H1 (cell line): ENCODE measurements at regions not wholly inside any gene's neighbourhood (a gene's known extent, or its start where the extent isn't known, plus 50 kb on each side); places are given as distances from the start of the nearest gene placed in this dataset.

Source experiments
- CTCF ChIA-PET: fragments of 300-600 bp; sonication (Branson Sonifier 250); formaldehyde crosslinking; loops from one replicate; lab custom pipeline; 2021; ENCODE audit not compliant: partially characterized antibody; lab: Charles Lee
- POLR2A ChIA-PET: fragments of 300-600 bp; sonication (Branson Sonifier 250); formaldehyde crosslinking; loops from one replicate; lab custom pipeline; 2021; ENCODE audit warnings: inconsistent platforms; ENCODE audit not compliant: partially characterized antibody; lab: Charles Lee
- DNase-seq, 2 experiments: peaks; one replicate each; pipeline versions ENCODE4 v3.0.0 to v3.0.0-alpha.2; 2010 to 2022; ENCODE audit warnings: low spot score in 2 of 2, low read depth in 1 of 2, mixed read lengths in 1 of 2
- FAIRE-seq: peaks from 2 replicates; lab custom pipeline; 2011; peaks lifted over from hg19 to GRCh38; lab: Jason Lieb, UNC
- H2AFZ ChIP-seq: 2 replicates; pipeline ENCODE4 v1.8.1; 2012; ENCODE audit warnings: low read length, inconsistent platforms
- H2AK5ac ChIP-seq: 2 replicates; pipeline ENCODE4 v1.6.1; 2013; ENCODE audit warnings: low read depth, low read length
- H2BK120ac ChIP-seq: replicated peaks from 2 replicates; pipeline ENCODE3; 2013; ENCODE audit warnings: low read depth, low read length, inconsistent platforms
- H2BK12ac ChIP-seq: 2 replicates; pipeline ENCODE4 v1.6.1; 2013; ENCODE audit warnings: low read depth, low read length
- H2BK15ac ChIP-seq: 2 replicates; pipeline ENCODE4 v1.6.1; 2013; ENCODE audit warnings: low read length
- H2BK20ac ChIP-seq: 2 replicates; pipeline ENCODE4 v1.6.1; 2013; ENCODE audit warnings: low read length
- H2BK5ac ChIP-seq: 2 replicates; pipeline ENCODE4 v1.6.1; 2013; ENCODE audit warnings: low read depth, low read length
- H3K14ac ChIP-seq: 2 replicates; pipeline ENCODE4 v1.6.1; 2013; ENCODE audit warnings: inconsistent platforms; ENCODE audit not compliant: insufficient read length
- H3K18ac ChIP-seq: 2 replicates; pipeline ENCODE4 v1.6.1; 2013; ENCODE audit warnings: low read length; ENCODE audit errors: extremely low read depth
- H3K23ac ChIP-seq: 2 replicates; pipeline ENCODE4 v1.6.1; 2013; ENCODE audit warnings: inconsistent platforms; ENCODE audit not compliant: insufficient read length
- H3K23me2 ChIP-seq: 2 replicates; pipeline ENCODE4 v1.6.1; 2013; ENCODE audit warnings: low read depth, low read length
- H3K27ac ChIP-seq: 2 replicates; pipeline ENCODE4 v1.6.1; 2011; ENCODE audit warnings: low read depth, low read length, inconsistent platforms
- H3K27me3 ChIP-seq, 4 experiments: replicated peaks in 1 of 4; 1 replicate in 1 of 4; 2 replicates in 3 of 4; pipeline versions ENCODE4 v1.6.1 to v1.8.1; 2011 to 2013; ENCODE audit warnings: low read length in 3 of 4, mild to moderate bottlenecking in 3 of 4, inconsistent platforms in 2 of 4, mixed read lengths in 2 of 4, moderate library complexity in 1 of 4; ENCODE audit not compliant: control insufficient read depth in 3 of 4, insufficient read depth in 3 of 4; ENCODE audit errors: extremely low read depth in 1 of 4
- H3K36me3 ChIP-seq, 4 experiments: 2 replicates each; pipeline versions ENCODE4 v1.6.1 to v1.8.1; 2011 to 2013; ENCODE audit warnings: mild to moderate bottlenecking in 4 of 4, low read length in 3 of 4, moderate library complexity in 2 of 4, control low read depth in 1 of 4, inconsistent platforms in 1 of 4; ENCODE audit not compliant: insufficient read depth in 4 of 4, control insufficient read depth in 2 of 4
- H3K4ac ChIP-seq: replicated peaks from 2 replicates; pipeline ENCODE3; 2013; ENCODE audit warnings: low read length, low read depth, mixed read lengths, inconsistent platforms; ENCODE audit not compliant: insufficient read length
- H3K4me1 ChIP-seq, 4 experiments: replicated peaks in 1 of 4; 1 replicate in 1 of 4; 2 replicates in 3 of 4; pipeline versions ENCODE4 v1.6.1 to v1.8.1; 2011 to 2013; ENCODE audit warnings: low read length in 3 of 4, inconsistent platforms in 2 of 4, mixed read lengths in 1 of 4; ENCODE audit not compliant: insufficient read depth in 4 of 4, control insufficient read depth in 3 of 4
- H3K4me2 ChIP-seq, 2 experiments: 2 replicates each; pipeline versions ENCODE4 v1.6.1 to v1.8.1; 2011 to 2013; ENCODE audit warnings: low read depth in 2 of 2, low read length in 2 of 2, control low read depth in 1 of 2, inconsistent platforms in 1 of 2, mild to moderate bottlenecking in 1 of 2; ENCODE audit not compliant: insufficient read depth in 1 of 2
- H3K4me3 ChIP-seq, 4 experiments: fragments of 200-600, 300-600 bp in 1 of 4; sonication (generic), shearing (Covaris generic), sonication (Bioruptor Twin) in 1 of 4; 2 replicates each; pipeline versions ENCODE4 v1.5.1 to v1.8.1; 2011 to 2016; ENCODE audit warnings: low read length in 4 of 4, low read depth in 3 of 4, control low read depth in 2 of 4, inconsistent platforms in 2 of 4, mild to moderate bottlenecking in 2 of 4, mixed read lengths in 1 of 4, moderate library complexity in 1 of 4; ENCODE audit not compliant: insufficient read depth in 2 of 4; ENCODE audit errors: extremely low read depth in 1 of 4
- H3K56ac ChIP-seq: replicated peaks from 2 replicates; pipeline ENCODE3; 2013; ENCODE audit warnings: low read depth, mild to moderate bottlenecking, mixed read lengths, low read length, inconsistent platforms; ENCODE audit not compliant: insufficient read length
- H3K79me1 ChIP-seq: 2 replicates; pipeline ENCODE4 v1.6.1; 2013; ENCODE audit warnings: low read depth, low read length, control low read depth
- H3K79me2 ChIP-seq, 2 experiments: 2 replicates each; pipeline versions ENCODE4 v1.6.1 to v1.8.1; 2012 to 2013; ENCODE audit warnings: low read length in 2 of 2, mild to moderate bottlenecking in 2 of 2, inconsistent platforms in 1 of 2; ENCODE audit not compliant: insufficient read depth in 2 of 2, control insufficient read depth in 1 of 2
- H3K9ac ChIP-seq, 4 experiments: replicated peaks in 1 of 4; 1 replicate in 1 of 4; 2 replicates in 3 of 4; pipeline versions ENCODE4 v1.6.1 to v1.8.1; 2011 to 2013; ENCODE audit warnings: low read depth in 3 of 4, low read length in 3 of 4, control low read depth in 2 of 4, mild to moderate bottlenecking in 2 of 4, moderate library complexity in 2 of 4, inconsistent platforms in 1 of 4; ENCODE audit errors: extremely low read depth in 1 of 4
- H3K9me3 ChIP-seq, 2 experiments: 2 replicates each; pipeline versions ENCODE4 v1.6.1 to v1.8.1; 2012 to 2013; ENCODE audit warnings: mild to moderate bottlenecking in 2 of 2, moderate library complexity in 2 of 2, control low read depth in 1 of 2, inconsistent platforms in 1 of 2, low read depth in 1 of 2, low read length in 1 of 2, mixed read lengths in 1 of 2; ENCODE audit not compliant: insufficient read depth in 2 of 2
- H4K20me1 ChIP-seq, 2 experiments: replicated peaks in 1 of 2; 2 replicates each; pipeline versions ENCODE3 to v1.8.1; 2011 to 2013; ENCODE audit warnings: inconsistent platforms in 2 of 2, low read length in 2 of 2, mild to moderate bottlenecking in 1 of 2; ENCODE audit not compliant: insufficient read depth in 2 of 2, control insufficient read depth in 1 of 2
- H4K5ac ChIP-seq: 2 replicates; pipeline ENCODE4 v1.6.1; 2013; ENCODE audit warnings: low read length, low read depth, mixed read lengths, inconsistent platforms; ENCODE audit not compliant: insufficient read length
- H4K8ac ChIP-seq: 2 replicates; pipeline ENCODE4 v1.8.0; 2013; ENCODE audit warnings: mild to moderate bottlenecking, moderate library complexity, low read length, inconsistent platforms; ENCODE audit not compliant: insufficient read depth; ENCODE audit errors: extremely low read depth
- H4K91ac ChIP-seq: replicated peaks from 2 replicates; pipeline ENCODE3; 2013; ENCODE audit warnings: low read length, mixed read lengths, inconsistent platforms; ENCODE audit not compliant: insufficient read length
- WGBS, 2 experiments: shearing (Covaris generic) in 1 of 2; methylation state at CpG; one replicate each; pipeline versions ENCODE4 v1.1.6 to v1.1.7; 2013 to 2015; ENCODE audit warnings: low lambda C conversion rate in 2 of 2, mixed read lengths in 2 of 2, inconsistent platforms in 1 of 2, low coverage in 1 of 2, missing lambda C conversion rate in 1 of 2; ENCODE audit not compliant: insufficient replicate concordance in 2 of 2, insufficient coverage in 1 of 2, insufficient read length in 1 of 2; ENCODE audit errors: extremely low coverage in 1 of 2, missing lambda C conversion rate in 1 of 2; 5-methylcytosine and 5-hydroxymethylcytosine counted together
- TF ChIP-seq, protein P1 (sequence below), 3 experiments: IDR thresholded peaks; 1 replicate in 2 of 3; 2 replicates in 1 of 3; pipeline versions ENCODE4 v1.5.1 to v1.6.1; 2011; ENCODE audit warnings: low read length in 3 of 3, mild to moderate bottlenecking in 3 of 3, inconsistent platforms in 2 of 3, low read depth in 1 of 3, moderate library complexity in 1 of 3; ENCODE audit not compliant: insufficient read depth in 1 of 3; ENCODE audit errors: control extremely low read depth in 1 of 3

GRCh38 chr6:49305010-49305409 is 158.0 kb downstream of the MMUT start:
- no peak overlapping the region for H3K27ac ChIP-seq
- no peak overlapping the region for H3K4ac ChIP-seq
- no peak overlapping the region for H2BK12ac ChIP-seq
- H2BK15ac ChIP-seq, result no peak overlapping the region
- H3K23me2 ChIP-seq, result no peaks in the 10 kb centered on the region
- no peaks in the 10 kb centered on the region for H3K79me1 ChIP-seq
- ChIA-PET CTCF (no interaction called here), POLR2A (no interaction called here)
- no peaks in the 10 kb centered on the region for H3K27me3 ChIP-seq
- H3K14ac ChIP-seq, result no peak overlapping the region
- H4K8ac ChIP-seq, result no peak overlapping the region
- H3K79me2 ChIP-seq, result no peaks in the 10 kb centered on the region
- no peak overlapping the region for H2BK20ac ChIP-seq
- DNase-seq, result no peak
- no peak overlapping the region for H3K56ac ChIP-seq
- WGBS, 2 experiments, result 93% methylated on average over 1 of the region's 1 CpG; no CpG with 5 or more reads in 1 of the 2 experiments
- H4K5ac ChIP-seq, result no peak overlapping the region
- H3K18ac ChIP-seq, result no peak overlapping the region
- no peak overlapping the region for H4K91ac ChIP-seq
- no peak overlapping the region for H3K4me3 ChIP-seq
- no peaks in the 10 kb centered on the region for H4K20me1 ChIP-seq
- H2BK120ac ChIP-seq, result no peak overlapping the region
- TF ChIP-seq, protein P1, sequence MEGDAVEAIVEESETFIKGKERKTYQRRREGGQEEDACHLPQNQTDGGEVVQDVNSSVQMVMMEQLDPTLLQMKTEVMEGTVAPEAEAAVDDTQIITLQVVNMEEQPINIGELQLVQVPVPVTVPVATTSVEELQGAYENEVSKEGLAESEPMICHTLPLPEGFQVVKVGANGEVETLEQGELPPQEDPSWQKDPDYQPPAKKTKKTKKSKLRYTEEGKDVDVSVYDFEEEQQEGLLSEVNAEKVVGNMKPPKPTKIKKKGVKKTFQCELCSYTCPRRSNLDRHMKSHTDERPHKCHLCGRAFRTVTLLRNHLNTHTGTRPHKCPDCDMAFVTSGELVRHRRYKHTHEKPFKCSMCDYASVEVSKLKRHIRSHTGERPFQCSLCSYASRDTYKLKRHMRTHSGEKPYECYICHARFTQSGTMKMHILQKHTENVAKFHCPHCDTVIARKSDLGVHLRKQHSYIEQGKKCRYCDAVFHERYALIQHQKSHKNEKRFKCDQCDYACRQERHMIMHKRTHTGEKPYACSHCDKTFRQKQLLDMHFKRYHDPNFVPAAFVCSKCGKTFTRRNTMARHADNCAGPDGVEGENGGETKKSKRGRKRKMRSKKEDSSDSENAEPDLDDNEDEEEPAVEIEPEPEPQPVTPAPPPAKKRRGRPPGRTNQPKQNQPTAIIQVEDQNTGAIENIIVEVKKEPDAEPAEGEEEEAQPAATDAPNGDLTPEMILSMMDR (IDR thresholded peaks at IDR 0.05; ENCODE audit: control extremely low read depth in 1 of 3, insufficient read depth in 1 of 3, low read depth in 1 of 3, low read length in 3 of 3), result no peak
- no peak overlapping the region for H3K9ac ChIP-seq
- H3K23ac ChIP-seq, result no peak overlapping the region
- H3K4me1 ChIP-seq, result no peaks in the 10 kb centered on the region
- no peaks in the 10 kb centered on the region for H3K9me3 ChIP-seq
- no peak overlapping the region for H2AFZ ChIP-seq
- H3K4me2 ChIP-seq, result no peak overlapping the region
- FAIRE-seq, result no peak
- no peaks in the 10 kb centered on the region for H3K36me3 ChIP-seq
- H2BK5ac ChIP-seq, result no peak overlapping the region
- H2AK5ac ChIP-seq, result no peak overlapping the region
